Glomerular endothelial cell (primary cell): ENCODE measurements at regions not wholly inside any gene's neighbourhood (a gene's known extent, or its start where the extent isn't known, plus 50 kb on each side); places are given as distances from the start of the nearest gene placed in this dataset.

Source experiments
- DNase-seq: peaks from one replicate; pipeline ENCODE4 v3.0.0-alpha.2; 2011; ENCODE audit warnings: low read depth, low spot score; ENCODE audit errors: extremely low read depth

GRCh38 chr10:128280271-128280670 lies 154.0 kb upstream of the MKI67 start:
- DNase-seq, result no peak

DNA sequence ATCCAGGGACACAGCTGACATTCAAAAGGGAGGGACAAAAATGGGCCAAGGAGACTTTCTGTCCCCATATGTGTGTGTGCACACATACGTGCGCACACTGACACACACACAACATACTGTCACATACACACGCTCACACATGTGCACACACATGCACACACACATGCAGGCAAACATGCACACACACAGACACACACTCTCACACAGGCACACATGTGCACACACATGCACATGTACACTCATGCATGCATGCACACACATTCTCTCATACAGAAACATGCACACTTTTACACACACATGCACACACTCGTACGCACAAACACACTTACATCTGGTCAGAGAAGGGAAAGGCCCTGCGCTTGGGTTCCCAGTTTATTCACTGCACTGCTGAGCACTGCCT lies 155.1 kb upstream of the MKI67 start:
- DNase-seq, result no peak

DNA sequence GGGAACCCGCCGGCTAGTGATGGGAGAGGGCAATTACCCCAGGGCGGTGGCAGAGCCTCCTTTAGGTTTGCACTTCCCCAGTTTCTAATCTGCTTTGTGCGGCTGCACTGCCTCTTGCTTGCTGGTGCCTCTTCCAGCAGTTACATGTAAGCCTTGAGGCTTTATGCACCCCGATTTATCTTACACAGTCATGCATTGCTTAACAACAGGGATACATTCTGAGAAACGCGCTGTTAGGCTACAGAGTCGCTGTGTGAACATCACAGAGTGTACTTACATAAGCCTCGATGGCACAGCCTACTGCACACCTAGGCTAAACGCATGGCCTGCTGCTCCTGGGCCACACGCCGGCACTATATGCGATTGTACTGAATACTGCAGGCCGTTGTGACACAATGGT lies 155.6 kb upstream of the MKI67 start:
- no peak for DNase-seq

GRCh38 chr10:128286141-128286761 lies 160.0 kb upstream of the MKI67 start:
- DNase-seq, result no peak

GRCh38 chr10:128286762-128287500 lies 160.7 kb upstream of the MKI67 start:
- no peak for DNase-seq

GRCh38 chr10:128287921-128288320 lies 161.7 kb upstream of the MKI67 start:
- DNase-seq, result no peak

GRCh38 chr10:128289621-128290020 lies 163.4 kb upstream of the MKI67 start:
- no peak for DNase-seq

DNA sequence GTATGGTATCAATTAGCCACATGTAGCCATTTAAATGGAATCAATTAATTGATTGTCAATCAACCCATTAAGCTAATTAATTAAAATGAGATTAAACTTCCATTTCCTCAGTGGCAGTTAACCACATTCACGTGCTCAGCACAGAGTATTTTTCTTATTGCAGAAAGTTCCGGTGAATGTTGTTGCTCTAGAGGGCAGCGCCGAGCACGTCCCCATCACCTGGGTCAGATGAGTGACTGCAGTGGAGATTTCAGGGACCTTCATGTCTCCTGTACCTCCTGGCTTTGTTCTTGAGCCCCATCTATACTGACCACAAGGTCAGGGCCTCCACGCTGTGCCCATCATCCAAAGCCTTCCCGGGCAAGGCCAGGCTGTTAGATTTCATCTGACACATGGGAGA lies 168.8 kb upstream of the MKI67 start:
- no peak for DNase-seq

DNA sequence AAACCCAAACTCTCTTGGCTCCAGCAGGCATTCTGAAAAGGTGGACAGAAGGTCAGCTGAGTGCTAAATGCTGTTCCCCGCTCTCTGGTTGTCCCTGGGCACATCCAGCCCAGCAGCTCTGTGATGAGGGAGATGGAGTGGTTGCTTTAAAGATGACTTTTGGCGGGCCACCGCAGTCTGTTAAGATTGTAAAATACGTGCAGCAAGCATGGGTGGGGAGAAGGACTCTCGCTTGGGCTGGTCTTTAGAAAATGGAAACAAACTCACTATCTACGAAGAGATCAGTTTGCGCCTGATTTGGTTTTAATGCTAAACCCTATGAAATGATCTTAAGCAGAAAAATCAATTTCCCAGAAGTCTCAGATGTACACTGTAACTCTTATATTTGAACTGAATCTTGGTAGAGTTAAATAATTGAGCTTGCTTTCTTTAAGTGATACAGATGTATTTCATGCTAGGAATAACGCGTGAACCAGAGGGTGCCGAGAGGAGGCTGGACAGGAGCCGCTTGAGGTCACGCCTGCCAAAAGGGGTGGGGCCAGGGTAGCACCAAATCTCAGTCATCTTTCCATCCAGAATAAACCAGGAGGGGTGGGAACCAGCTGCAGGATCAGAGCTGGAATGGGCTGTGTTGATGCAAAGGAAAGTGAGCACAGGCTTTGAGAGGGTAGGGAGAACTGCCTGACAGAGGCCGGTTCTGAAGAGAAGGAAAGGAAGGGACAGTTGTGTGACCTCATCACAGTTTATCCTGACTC lies 170.2 kb upstream of the MKI67 start:
- no peak for DNase-seq

DNA sequence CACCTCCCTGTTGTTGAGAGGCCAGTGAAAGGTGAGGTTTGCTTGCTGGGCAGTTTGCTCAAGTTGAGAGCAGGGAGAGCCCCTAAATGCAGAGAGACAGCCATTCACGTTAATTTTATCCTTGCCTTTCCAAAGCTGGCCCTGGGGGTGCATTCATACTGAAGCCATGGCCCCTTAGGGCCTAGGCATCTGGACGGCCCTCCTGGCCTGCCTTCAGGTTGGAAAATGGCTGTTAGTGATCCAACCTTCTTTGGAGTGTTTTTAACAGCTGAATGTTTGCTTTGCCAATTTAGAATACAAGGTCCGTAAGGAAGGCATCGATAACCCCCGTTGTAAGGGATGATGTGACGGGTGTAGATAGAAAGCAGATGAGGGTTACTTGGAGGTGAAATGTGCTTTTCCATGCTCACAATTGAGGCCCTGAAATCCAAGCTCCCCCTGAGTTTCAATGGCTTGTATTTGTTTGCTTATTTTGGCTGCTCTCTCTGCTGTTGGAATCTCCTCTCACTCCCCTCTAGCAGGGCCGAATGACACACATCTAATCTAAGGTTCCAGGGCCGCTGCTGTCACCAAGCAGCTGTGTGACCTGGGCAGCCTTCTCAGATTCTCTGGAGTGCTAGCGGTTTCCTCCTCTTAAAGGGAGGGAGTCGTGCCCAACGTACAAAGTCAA lies 171.6 kb upstream of the MKI67 start:
- no peak for DNase-seq

DNA sequence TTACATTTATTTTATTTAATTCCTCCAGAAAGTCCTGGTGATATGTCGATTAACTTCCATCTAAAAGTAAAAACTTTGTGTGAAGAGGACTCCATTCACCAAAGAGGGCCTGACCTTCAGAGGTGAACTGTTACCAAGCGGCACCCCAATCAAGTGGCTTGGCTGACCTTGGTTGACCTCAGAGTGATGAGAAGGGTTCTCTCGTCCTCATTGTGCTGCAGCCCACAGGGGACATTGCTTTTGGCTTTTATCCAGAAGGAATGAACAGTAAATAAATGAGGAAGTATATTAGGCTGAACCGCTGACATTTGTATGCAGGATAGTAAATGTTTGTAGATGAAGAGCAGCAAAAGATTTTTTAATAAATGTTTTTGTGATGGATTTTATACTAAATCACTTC lies 172.4 kb upstream of the MKI67 start:
- no peak for DNase-seq

GRCh38 chr10:128300290-128300824 lies 174.1 kb upstream of the MKI67 start:
- DNase-seq, result no peak

DNA sequence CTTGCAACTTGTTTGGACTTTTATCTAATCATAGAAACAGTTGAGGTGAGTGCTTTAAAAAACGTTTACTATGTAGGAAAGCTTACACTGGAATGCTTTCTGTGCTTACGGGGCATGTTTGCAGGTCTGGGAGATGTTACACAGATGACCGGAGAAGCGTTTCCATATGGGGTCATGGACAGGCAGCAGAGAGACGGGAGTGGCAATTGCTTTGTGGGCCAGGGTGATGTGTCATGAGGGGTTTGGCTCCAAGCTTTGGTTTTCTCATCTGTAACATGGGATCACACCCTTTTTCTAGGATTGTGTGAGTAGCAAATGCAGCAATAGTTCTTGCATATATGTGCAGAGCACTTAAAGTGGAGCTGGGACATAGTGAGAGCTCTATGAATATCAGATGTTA lies 174.8 kb upstream of the MKI67 start:
- no peak for DNase-seq

- DNase-seq, result no peak
These were observed 176.6 kb upstream of the MKI67 start for GRCh38 chr10:128302808-128303207.

DNA sequence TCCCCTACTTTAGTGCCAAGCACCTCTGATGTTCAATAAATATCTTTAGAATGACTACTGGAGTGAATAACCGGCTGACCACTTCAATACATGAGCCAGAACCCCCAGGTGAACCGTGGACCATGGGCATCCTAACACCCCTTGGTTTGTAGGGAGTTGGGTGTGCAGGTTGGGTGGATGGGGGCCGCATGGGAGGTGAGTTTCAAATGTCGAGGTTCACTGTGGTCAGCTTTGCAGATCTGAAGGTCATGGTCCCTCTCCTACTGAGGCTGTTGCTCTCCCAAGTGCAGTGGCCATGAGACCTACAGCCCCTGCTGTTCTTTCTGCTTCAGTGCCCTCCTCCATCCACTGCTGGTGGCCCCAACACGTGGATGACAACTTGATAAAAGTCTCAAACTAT lies 178.0 kb upstream of the MKI67 start:
- DNase-seq, result no peak

DNA sequence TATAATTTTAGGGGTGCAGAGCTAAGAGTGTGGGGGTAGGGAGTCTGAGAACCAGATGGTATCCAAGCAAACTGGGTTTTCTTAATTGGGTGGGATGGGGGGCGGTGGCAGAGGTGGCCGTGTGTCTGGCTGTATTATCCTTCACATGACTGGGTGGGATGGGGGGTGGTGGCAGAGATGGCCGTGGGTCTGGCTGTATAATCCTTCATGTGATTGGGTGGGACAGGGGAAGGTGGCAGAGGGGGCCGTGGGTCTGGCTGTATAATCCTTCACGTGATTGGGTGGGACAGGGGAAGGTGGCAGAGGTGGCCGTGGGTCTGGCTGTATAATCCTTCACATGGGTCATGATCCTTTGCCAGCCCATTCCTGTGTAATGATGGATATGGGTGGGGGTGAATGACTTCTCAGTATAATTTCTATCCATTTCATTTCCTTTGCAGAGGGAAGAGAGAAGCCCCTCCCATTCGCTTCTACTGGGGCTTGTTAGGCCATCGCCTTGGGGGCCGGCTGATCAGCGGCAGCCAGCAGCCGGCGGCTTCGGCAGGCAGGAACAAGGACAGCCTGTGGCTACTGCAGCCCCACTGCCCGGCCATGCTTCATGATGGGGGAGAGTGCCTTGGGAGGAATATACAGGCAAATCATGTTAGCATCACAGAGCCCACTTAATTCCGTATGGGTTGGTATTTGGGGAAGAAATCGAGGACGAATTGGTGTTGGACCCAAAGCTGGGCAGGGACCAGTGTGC lies 179.6 kb upstream of the MKI67 start:
- DNase-seq, result no peak

DNA sequence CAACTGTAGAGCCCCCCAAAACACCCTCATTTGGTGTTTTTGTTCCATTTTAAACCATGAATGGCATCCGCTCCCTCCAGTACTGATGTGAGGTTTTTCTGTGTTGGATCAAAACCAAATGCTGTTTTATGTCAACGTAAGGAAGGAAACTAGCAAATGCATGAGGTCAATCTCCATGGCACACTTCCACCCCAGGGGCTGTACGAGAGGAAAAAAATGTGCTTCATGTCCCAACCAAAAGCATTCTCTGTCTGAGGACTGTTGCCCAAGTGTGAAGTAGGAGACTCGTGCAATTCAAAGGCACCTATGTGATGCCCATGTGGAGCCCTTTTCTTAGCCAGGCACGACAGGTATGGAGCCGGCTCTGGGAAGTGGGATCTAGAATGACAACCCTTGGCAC lies 180.3 kb upstream of the MKI67 start:
- DNase-seq, result no peak

- no peak for DNase-seq
These were observed 180.7 kb upstream of the MKI67 start for GRCh38 chr10:128306966-128307365.

GRCh38 chr10:128307820-128308219 lies 181.6 kb upstream of the MKI67 start:
- DNase-seq, result no peak

DNA sequence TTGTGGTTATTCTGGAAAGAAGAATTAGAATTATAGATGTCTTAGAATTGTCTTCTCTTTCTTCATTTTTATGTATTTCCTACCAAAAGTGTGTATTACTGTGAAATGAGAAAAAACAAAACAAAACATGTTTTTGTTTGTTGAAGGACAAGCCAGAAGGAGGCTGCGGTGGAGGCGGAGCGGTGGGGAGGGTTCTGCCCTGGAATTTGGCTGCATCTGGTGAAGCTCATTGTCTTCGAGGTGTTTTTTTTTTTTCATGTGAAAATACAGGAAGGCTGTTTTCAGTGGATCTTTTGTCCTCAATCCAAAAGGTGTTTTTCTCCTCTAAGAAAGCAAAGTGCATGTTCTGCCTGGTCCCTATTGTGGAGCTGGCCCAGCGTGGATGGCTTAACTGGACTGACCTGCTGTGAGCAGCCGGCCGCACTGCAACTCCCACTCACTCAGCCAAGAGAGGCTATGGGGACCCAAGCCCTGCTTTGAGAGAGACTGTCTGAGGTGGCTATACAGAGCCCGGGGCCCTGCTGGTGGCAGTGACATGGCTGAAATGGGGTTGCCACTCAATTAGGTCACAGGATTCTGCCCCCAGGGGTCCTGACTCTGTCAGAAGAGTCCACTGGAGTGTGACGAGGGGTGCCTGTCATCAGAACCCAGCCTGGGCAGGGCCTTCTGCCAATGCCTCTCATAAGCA lies 184.9 kb upstream of the MKI67 start:
- DNase-seq, result no peak
